Activated CD4-positive, alpha-beta T cell treated with anti-CD3 and anti-CD28 coated beads for 36 hours (primary cell): ENCODE measurements at regions not wholly inside any gene's neighbourhood (a gene's known extent, or its start where the extent isn't known, plus 50 kb on each side); places are given as distances from the start of the nearest gene placed in this dataset.
A peak's percentile ranks its signal among the peaks of the same experiment; 100 is the strongest.
"Not testable (repeated sequence)": the region's sequence is repeated elsewhere in the genome, so short reads cannot be mapped to it uniquely, and the experiment has no call there.

Experiments
- ATAC-seq: fragments of 200-7000 bp; cut with Tn5 transposase; one replicate; pipeline ENCODE4 v1.10.0; 2021; ENCODE audit warnings: mild to moderate bottlenecking, moderate library complexity
- CTCF ChIA-PET: fragments of 350-600 bp; sonication (Branson Sonifier 250); formaldehyde crosslinking; loops from one replicate; lab custom pipeline; 2021; ENCODE audit warnings: antibody characterized with exemption; lab: Charles Lee
- POLR2A ChIA-PET: fragments of 350-600 bp; sonication (Branson Sonifier 250); formaldehyde crosslinking; loops from one replicate; lab custom pipeline; 2021; ENCODE audit warnings: antibody characterized with exemption, inconsistent platforms; lab: Charles Lee
- DNase-seq: peaks from one replicate; pipeline ENCODE4 v3.0.0-alpha.2; 2020
- H3K27ac Mint-ChIP-seq: one replicate; pipeline ENCODE4 v1.8.0; 2021; ENCODE audit warnings: mixed read lengths
- H3K27me3 Mint-ChIP-seq: one replicate; pipeline ENCODE4 v1.8.0; 2021; ENCODE audit warnings: mixed read lengths
- H3K36me3 Mint-ChIP-seq: one replicate; pipeline ENCODE4 v1.8.0; 2021; ENCODE audit warnings: low read depth, mixed read lengths
- H3K4me1 Mint-ChIP-seq: one replicate; pipeline ENCODE4 v1.8.0; 2021; ENCODE audit warnings: mixed read lengths
- H3K4me3 Mint-ChIP-seq: one replicate; pipeline ENCODE4 v1.8.0; 2021; ENCODE audit warnings: mild to moderate bottlenecking, moderate library complexity, mixed read lengths
- H3K9me3 Mint-ChIP-seq: one replicate; pipeline ENCODE4 v1.8.0; 2021; ENCODE audit warnings: low read depth, mixed read lengths
- intact Hi-C, 2 experiments: fragments of 100-400 bp; cut with DNase I in 1 of 2; cut with micrococcal nuclease in 1 of 2; formaldehyde crosslinking; loops; one replicate each; pipeline versions ENCODE4 v1.14.2 to v1.15.1; 2022 to 2024; cut with DNase I, micrococcal nuclease

DNA sequence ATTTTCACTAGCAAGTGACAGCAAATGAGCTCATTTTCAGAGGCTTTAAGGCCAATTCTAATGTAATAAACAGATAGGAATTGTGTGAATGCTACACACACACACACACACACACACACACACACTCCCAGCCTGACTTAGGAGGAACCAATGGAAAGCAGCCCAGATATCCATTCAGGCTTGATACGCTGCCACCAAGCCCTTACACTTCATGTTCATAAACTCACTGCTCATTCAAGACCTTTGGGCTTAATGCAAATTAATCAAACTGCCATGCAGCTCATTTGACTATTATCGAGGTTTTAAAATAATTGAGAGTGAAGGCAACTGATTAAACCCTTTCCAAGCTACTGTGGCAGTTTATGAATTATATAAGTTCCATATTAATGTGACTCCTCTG is 298.9 kb upstream of the NCKAP5 start:
- no peak for ATAC-seq
- CTCF ChIA-PET: interaction anchor here (1.1 kb wide), 1 partner anchor 13 kb away, joined by 4 read pairs; no protein-coding TSS in a partner anchor
- POLR2A ChIA-PET: no interaction called here
- no peaks in the 10 kb centered on the region for H3K36me3 Mint-ChIP-seq
- intact Hi-C loops: no loop called here
- H3K27me3 Mint-ChIP-seq: peaks cover 25% of the 10 kb centered on the region
- no peaks in the 10 kb centered on the region for H3K9me3 Mint-ChIP-seq
- H3K4me3 Mint-ChIP-seq: no peak overlapping the region
- DNase-seq: no peak
- no peak overlapping the region for H3K27ac Mint-ChIP-seq
- no peaks in the 10 kb centered on the region for H3K4me1 Mint-ChIP-seq

DNA sequence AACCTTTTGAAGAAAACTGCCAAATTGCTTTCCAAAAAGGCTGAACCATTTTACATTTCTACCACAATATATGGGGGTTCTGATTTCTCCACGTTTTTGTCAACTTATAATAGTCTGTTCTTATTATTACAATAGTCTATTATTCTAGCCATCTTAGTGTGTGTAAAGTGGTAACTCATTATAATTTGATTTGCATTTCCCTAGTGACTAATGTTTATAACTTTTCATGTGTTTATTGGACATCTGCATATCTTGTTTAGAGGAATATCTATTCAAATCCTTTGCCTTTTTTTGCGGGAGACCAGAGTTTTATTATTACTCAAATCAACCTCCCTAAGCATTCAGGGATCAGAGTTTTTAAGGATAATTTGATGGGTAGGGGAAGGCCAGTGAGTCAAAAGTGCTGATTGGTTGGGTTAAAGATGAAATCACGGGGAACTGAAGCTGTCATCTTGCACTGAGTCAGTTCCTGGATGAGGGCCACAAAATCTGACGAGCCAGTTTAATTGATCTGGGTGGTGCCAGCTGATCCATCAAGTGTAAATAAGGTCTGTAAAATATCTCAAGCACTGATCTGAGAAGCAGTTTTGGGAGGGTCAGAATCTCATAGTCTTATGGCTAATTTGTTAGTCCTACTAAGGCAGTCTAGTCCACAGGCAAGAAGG is 303.4 kb upstream of the NCKAP5 start:
- ATAC-seq (no peak), DNase-seq (no peak)
- H3K27ac Mint-ChIP-seq: no peak overlapping the region
- CTCF ChIA-PET: no interaction called here
- H3K9me3 Mint-ChIP-seq: no peaks in the 10 kb centered on the region
- POLR2A ChIA-PET: no interaction called here
- no peak overlapping the region for H3K4me3 Mint-ChIP-seq
- H3K36me3 Mint-ChIP-seq: no peaks in the 10 kb centered on the region
- intact Hi-C loops: no loop called here
- H3K4me1 Mint-ChIP-seq: no peaks in the 10 kb centered on the region
- peaks cover 20% of the 10 kb centered on the region for H3K27me3 Mint-ChIP-seq

DNA sequence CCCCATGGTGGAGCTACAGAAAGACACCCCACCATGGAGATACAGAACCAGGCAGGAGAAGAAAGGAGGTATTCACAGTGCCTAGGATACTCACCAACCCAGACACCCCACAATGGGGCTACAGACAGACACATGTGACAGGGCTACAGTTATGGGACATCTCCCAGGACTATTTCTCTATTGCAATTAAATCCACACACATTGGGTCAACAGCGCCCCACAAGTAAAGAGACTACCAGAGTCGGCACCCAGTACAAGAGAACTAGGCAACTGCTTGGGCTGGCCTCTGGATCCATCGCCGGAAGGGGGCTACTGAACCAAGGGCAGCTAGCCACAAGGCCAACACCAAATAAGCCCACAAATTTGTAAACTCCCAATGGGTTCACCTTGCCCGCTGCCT is 310.1 kb upstream of the NCKAP5 start:
- H3K4me3 Mint-ChIP-seq: no peak overlapping the region
- no peak for ATAC-seq
- no peaks in the 10 kb centered on the region for H3K36me3 Mint-ChIP-seq
- no peaks in the 10 kb centered on the region for H3K4me1 Mint-ChIP-seq
- DNase-seq: no peak
- intact Hi-C loops: no loop called here
- CTCF ChIA-PET: no interaction called here
- POLR2A ChIA-PET: no interaction called here
- H3K27me3 Mint-ChIP-seq: peaks cover 24% of the 10 kb centered on the region
- no peak overlapping the region for H3K27ac Mint-ChIP-seq
- H3K9me3 Mint-ChIP-seq: no peaks in the 10 kb centered on the region

DNA sequence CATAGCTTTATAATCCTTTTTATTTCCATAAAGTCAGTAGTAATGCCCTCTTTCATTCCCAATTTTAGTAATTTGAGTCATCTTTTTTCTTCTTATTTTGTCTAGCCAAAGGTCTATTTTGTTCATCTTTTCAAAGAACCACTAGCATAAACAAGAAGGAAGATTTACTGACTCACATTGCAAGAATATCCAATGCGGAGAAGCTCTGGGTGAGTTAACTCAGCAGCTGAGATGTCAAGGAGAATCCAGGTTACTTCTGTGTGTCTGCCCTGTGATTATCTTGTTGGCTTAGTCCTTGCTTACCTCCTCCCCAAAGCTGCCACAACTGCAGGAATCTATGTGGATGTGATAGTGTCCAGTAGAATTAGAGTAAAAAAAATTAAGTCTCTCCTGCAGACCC is 311.4 kb upstream of the NCKAP5 start:
- ChIA-PET POLR2A (no interaction called here), CTCF (interaction anchor here (1.4 to 1.5 kb wide), 2 partner anchors 12 to 572 kb away, joined by 3 to 4 read pairs; no protein-coding TSS in a partner anchor)
- DNase-seq (no peak), ATAC-seq (no peak)
- Mint-ChIP-seq H3K4me1 (no peaks in the 10 kb centered on the region), H3K9me3 (no peaks in the 10 kb centered on the region), H3K36me3 (no peaks in the 10 kb centered on the region), H3K27ac (no peak overlapping the region), H3K27me3 (peaks cover 22% of the 10 kb centered on the region), H3K4me3 (no peak overlapping the region)
- intact Hi-C loops: no loop called here

DNA sequence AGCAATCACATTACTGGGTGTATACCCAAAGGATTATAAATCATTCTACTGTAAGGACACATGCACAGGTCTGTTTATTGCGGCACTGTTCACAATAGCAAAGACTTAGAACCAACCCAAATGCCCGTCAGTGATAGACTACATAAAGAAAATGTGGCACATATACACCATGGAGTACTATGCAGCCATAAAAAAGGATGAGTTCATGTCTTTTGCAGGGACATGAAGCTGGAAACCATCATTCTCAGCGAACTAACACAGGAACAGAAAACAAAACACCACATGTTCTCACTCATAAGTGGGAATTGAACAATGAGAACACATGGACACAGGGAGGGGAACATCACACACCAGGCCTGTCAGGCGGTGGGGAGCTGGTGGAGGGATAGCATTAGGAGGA is 313.9 kb upstream of the NCKAP5 start:
- H3K27ac Mint-ChIP-seq, POLR2A ChIA-PET, ATAC-seq, H3K4me1 Mint-ChIP-seq, H3K4me3 Mint-ChIP-seq, H3K36me3 Mint-ChIP-seq, DNase-seq, H3K9me3 Mint-ChIP-seq, CTCF ChIA-PET, intact Hi-C loops: not testable (repeated sequence)
- peaks cover 22% of the 10 kb centered on the region for H3K27me3 Mint-ChIP-seq

DNA sequence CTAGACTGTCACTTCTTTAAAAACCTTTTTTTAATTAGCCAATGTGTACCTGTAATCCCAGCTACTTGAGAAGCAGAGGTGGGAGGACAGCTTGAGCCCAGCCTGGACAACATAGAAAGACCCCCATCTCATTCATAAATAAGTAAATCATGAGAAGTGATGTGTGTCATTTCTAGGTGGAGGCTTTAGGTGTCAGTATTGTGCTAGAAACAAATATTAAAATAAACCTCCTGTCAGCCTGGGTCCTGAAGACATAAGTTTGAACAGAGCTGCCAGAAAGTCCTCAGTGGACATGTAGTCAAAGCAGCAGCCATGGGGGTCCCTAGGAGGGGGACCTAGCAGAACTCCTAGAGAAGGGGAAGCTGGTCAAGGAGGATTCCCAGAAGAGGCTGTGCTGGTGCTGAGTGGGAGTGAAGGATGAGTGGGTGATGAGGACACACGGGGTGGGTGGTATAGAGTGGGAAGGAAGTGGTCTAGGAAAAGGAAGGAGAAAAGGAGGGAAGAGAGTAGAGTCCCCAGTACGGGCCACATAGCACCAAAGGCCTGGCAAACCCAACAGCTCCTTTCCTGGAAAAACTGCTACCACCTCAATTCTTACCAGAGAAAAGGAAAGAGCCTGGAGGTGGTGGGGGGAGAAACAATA is 316.6 kb upstream of the NCKAP5 start:
- H3K27ac Mint-ChIP-seq: no peak overlapping the region
- DNase-seq (no peak), ATAC-seq (no peak)
- no peaks in the 10 kb centered on the region for H3K36me3 Mint-ChIP-seq
- no peaks in the 10 kb centered on the region for H3K9me3 Mint-ChIP-seq
- ChIA-PET POLR2A (no interaction called here), CTCF (interaction anchor here (0.6 to 2.3 kb wide), 7 partner anchors 17 to 781 kb away, joined by 3 to 8 read pairs (median 3); no protein-coding TSS in a partner anchor)
- peaks cover 17% of the 10 kb centered on the region for H3K27me3 Mint-ChIP-seq
- no peaks in the 10 kb centered on the region for H3K4me1 Mint-ChIP-seq
- intact Hi-C loops: loop anchor here (5.0 kb wide), 4 partner anchors 217 to 1012 kb away; partner anchors contain the start of gene MGAT5 (in 1 of the 2)
- no peak overlapping the region for H3K4me3 Mint-ChIP-seq

DNA sequence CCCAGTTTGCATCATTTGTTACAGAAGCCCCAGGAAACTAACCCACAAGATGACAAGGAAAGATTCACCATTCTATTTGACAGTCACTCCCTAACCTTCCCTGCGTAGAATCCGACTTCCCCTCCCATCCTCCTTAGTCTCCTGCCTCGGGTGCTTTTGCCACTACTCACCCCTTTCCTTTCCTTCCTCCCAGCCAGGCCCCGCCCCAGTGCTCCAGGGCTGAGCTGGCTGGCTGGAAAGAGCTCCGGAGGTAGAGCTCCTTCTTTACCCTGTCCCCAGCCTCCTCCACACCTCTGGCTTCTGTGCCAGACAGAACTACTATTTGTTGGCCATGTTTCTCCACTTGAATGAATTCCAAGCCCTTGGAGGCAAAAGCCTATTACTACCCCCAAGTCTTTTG is 317.6 kb upstream of the NCKAP5 start:
- ATAC-seq (no peak), DNase-seq (no peak)
- no peaks in the 10 kb centered on the region for H3K4me1 Mint-ChIP-seq
- H3K9me3 Mint-ChIP-seq: no peaks in the 10 kb centered on the region
- intact Hi-C loops: loop anchor here (1.0 to 5.0 kb wide), 8 partner anchors 216 to 1011 kb away; partner anchors contain the start of gene MGAT5 (in 1 of the 2)
- no peak overlapping the region for H3K4me3 Mint-ChIP-seq
- no peak overlapping the region for H3K27ac Mint-ChIP-seq
- H3K27me3 Mint-ChIP-seq: peaks cover 17% of the 10 kb centered on the region
- ChIA-PET POLR2A (no interaction called here), CTCF (interaction anchor here (0.8 to 2.3 kb wide), 4 partner anchors 16 to 829 kb away, joined by 3 to 8 read pairs (median 4); no protein-coding TSS in a partner anchor)
- H3K36me3 Mint-ChIP-seq: no peaks in the 10 kb centered on the region

DNA sequence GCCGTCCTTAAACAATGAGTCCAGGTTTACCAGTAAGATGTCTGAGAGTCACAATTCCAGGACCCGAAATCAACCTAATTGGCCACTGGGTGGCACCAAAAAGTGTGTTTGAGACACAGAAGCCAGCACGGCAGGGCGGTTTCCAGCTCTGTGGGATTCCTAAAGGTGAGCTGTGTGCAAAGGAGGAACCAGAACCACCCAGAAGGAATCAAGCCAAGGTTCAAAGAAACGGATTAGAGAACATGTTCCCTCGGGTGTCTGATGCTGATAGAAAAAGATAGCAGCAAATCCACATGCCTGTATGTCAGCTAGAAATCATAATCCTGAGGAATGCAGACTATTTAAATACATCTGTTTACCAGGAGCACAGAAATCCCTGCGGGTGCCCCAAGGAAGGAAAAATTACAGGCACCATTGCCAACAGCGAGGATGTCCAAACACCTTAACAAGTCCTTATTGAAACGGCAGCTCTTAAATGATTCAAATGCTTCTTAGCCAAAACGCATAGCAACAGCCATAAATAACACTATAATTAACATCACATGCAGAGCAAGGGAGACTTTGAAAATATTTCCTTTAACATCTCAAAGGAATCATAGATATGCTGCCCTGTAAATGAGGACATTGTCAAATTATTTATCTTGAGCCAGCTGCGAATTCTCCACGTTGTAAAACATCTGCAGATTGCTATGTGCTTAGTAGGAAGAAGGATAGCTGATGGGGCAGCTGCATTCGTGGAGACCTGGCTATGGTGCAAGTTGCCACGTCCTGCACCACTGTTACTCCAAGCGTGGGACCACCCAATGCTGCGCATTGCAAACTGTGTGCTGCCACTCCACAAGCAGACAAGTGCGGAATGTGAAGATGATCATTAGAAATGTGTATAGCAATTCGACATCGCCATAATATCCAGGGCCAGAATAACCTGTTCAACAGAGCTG is 318.7 kb upstream of the NCKAP5 start:
- H3K4me1 Mint-ChIP-seq: no peaks in the 10 kb centered on the region
- ATAC-seq: peak; percentile 39
- POLR2A ChIA-PET: no interaction called here
- intact Hi-C loops: loop anchor here (1.0 to 5.0 kb wide), 8 partner anchors 215 to 1010 kb away; partner anchors contain the start of gene MGAT5 (in 1 of the 2)
- H3K4me3 Mint-ChIP-seq: no peak overlapping the region
- peak; percentile 69 for DNase-seq
- no peak overlapping the region for H3K27ac Mint-ChIP-seq
- H3K9me3 Mint-ChIP-seq: no peaks in the 10 kb centered on the region
- H3K27me3 Mint-ChIP-seq: peaks cover 12% of the 10 kb centered on the region
- H3K36me3 Mint-ChIP-seq: no peaks in the 10 kb centered on the region
- CTCF ChIA-PET: interaction anchor here (0.6 to 2.3 kb wide), 7 partner anchors 43 to 828 kb away, joined by 3 to 21 read pairs (median 4); no protein-coding TSS in a partner anchor

DNA sequence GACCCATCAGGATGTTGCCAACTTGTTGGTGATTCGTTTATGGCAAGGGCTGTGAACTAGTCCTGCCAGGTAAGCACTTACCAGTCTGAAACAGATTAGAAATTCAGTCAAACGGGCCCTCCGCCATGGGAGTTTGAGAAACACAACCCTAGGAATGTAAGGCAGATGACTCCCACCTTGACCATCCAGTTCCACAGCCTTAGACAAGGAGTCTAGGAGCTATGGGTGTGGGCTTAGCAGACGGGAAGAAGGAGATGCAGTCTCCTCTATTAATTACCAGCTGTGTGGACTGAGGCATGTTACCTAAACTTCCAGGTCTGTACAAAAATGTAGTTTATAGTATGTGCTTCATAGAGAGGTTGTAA is 319.4 kb upstream of the NCKAP5 start:
- POLR2A ChIA-PET: no interaction called here
- no peak overlapping the region for H3K27ac Mint-ChIP-seq
- DNase-seq: no peak

DNA sequence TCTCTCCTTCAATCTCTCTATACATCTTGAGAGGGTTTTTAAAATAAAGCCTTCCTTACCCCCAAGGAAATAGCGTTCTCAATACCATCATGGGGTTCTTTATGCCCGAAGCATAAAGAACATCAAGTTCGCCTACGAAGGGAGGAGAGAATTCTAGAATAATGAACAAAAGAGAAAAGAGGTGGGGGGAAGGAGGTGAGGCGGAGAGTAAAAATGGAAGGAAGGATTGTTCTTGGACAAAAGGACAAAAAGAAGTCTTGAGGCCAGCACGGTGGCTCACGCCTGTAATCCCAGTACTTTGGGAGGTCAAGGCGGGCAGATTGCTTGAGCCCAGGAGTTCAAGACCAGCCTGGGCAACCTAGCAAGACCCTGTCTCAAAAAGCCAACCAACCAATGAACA is 319.8 kb upstream of the NCKAP5 start:
- Mint-ChIP-seq H3K9me3 (no peaks in the 10 kb centered on the region), H3K27me3 (peaks cover 7% of the 10 kb centered on the region), H3K4me1 (no peaks in the 10 kb centered on the region), H3K27ac (no peak overlapping the region), H3K36me3 (no peaks in the 10 kb centered on the region), H3K4me3 (no peak overlapping the region)
- ATAC-seq: no peak
- intact Hi-C loops: loop anchor here (5.0 kb wide), 4 partner anchors 214 to 1009 kb away; partner anchors contain the start of gene MGAT5 (in 1 of the 2)
- DNase-seq: no peak
- ChIA-PET CTCF (interaction anchor here (0.6 to 1.6 kb wide), 5 partner anchors 35 to 524 kb away, joined by 3 to 21 read pairs (median 3); no protein-coding TSS in a partner anchor), POLR2A (no interaction called here)

More for the DNA sequence above, 319.4 kb upstream of the NCKAP5 start:
- no peak for ATAC-seq
- H3K4me1 Mint-ChIP-seq: no peaks in the 10 kb centered on the region
- no peak overlapping the region for H3K4me3 Mint-ChIP-seq
- CTCF ChIA-PET: interaction anchor here (0.6 to 1.6 kb wide), 6 partner anchors 35 to 524 kb away, joined by 3 to 21 read pairs (median 4); no protein-coding TSS in a partner anchor
- no peaks in the 10 kb centered on the region for H3K36me3 Mint-ChIP-seq
- intact Hi-C loops: loop anchor here (2.0 to 5.0 kb wide), 6 partner anchors 215 to 1010 kb away; partner anchors contain the start of gene MGAT5 (in 1 of the 2)
- H3K9me3 Mint-ChIP-seq: no peaks in the 10 kb centered on the region
- H3K27me3 Mint-ChIP-seq: peaks cover 7% of the 10 kb centered on the region
